PC-9 (cell line): ENCODE measurements at regions not wholly inside any gene's neighbourhood (a gene's known extent, or its start where the extent isn't known, plus 50 kb on each side); places are given as distances from the start of the nearest gene placed in this dataset.
"Not testable (repeated sequence)": the region's sequence is repeated elsewhere in the genome, so short reads cannot be mapped to it uniquely, and the experiment has no call there.

Source experiments
- BruUV-seq: library from RNA; stranded (reverse); fragments of 400-500 nt; replicated peaks from 2 replicates; lab custom pipeline; 2021; lab: Mats Ljungman, UMichigan
- CTCF ChIA-PET: fragments of 300-600 bp; sonication (Branson Sonifier 250); formaldehyde crosslinking; loops from one replicate; lab custom pipeline; 2022; ENCODE audit warnings: antibody characterized with exemption; lab: Charles Lee
- POLR2A ChIA-PET: fragments of 300-600 bp; sonication (Branson Sonifier 250); formaldehyde crosslinking; loops from one replicate; lab custom pipeline; 2022; ENCODE audit warnings: antibody characterized with exemption; ENCODE audit not compliant: unreplicated experiment; lab: Charles Lee
- DNase-seq, 2 experiments: peaks; one replicate each; pipeline versions ENCODE4 v3.0.0 to v3.0.0-alpha.2; 2015 to 2022; ENCODE audit warnings: mixed read lengths in 1 of 2
- H2AFZ ChIP-seq: fragments of 200-600 bp; sonication (generic); 2 replicates; pipeline ENCODE4 v1.8.1; 2017; ENCODE audit warnings: antibody characterized with exemption
- H3F3A ChIP-seq: fragments of 200-600 bp; sonication (generic); 2 replicates; pipeline ENCODE4 v1.8.1; 2017; ENCODE audit warnings: antibody characterized with exemption, mild to moderate bottlenecking, low read depth; ENCODE audit not compliant: insufficient read depth
- H3K27ac ChIP-seq: fragments of 200-600 bp; sonication (generic); 2 replicates; pipeline ENCODE4 v1.6.1; 2016; ENCODE audit warnings: mixed run types
- H3K27me3 ChIP-seq: fragments of 200-600 bp; sonication (generic); 2 replicates; pipeline ENCODE4 v1.6.1; 2016; ENCODE audit warnings: low read depth, mixed run types; ENCODE audit not compliant: insufficient read depth
- H3K36me3 ChIP-seq: fragments of 200-600 bp; sonication (generic); 2 replicates; pipeline ENCODE4 v1.6.1; 2016; ENCODE audit warnings: low read depth, mixed run types
- H3K4me1 ChIP-seq: fragments of 200-600 bp; sonication (generic); replicated peaks from 2 replicates; pipeline ENCODE4 v1.6.1; 2016; ENCODE audit warnings: mixed run types; ENCODE audit not compliant: insufficient read depth
- H3K4me2 ChIP-seq: fragments of 200-600 bp; sonication (generic); 2 replicates; pipeline ENCODE4 v1.6.1; 2017; ENCODE audit warnings: mixed run types
- H3K4me3 ChIP-seq: fragments of 200-600 bp; sonication (generic); 2 replicates; pipeline ENCODE4 v1.6.1; 2016; ENCODE audit warnings: mixed run types
- H3K79me2 ChIP-seq: fragments of 200-600 bp; sonication (generic); 2 replicates; pipeline ENCODE4 v1.6.1; 2017; ENCODE audit warnings: low read depth, mixed run types
- H3K9me2 ChIP-seq: fragments of 200-600 bp; sonication (generic); 2 replicates; pipeline ENCODE4 v1.8.1; 2017; ENCODE audit warnings: mild to moderate bottlenecking; ENCODE audit not compliant: insufficient read depth
- H3K9me3 ChIP-seq: fragments of 200-600 bp; sonication (generic); 2 replicates; pipeline ENCODE4 v1.8.1; 2016; ENCODE audit warnings: low read depth; ENCODE audit not compliant: insufficient read depth
- H4K20me1 ChIP-seq: fragments of 200-600 bp; sonication (generic); 2 replicates; pipeline ENCODE4 v1.8.1; 2017; ENCODE audit not compliant: insufficient read depth
- EZH2 ChIP-seq: fragments of 200-600 bp; sonication (generic); IDR thresholded peaks from 2 replicates; pipeline ENCODE4 v1.8.0; 2017; ENCODE audit warnings: antibody characterized with exemption, low read depth
- intact Hi-C: fragments of 100-400 bp; cut with micrococcal nuclease; formaldehyde crosslinking; loops from one replicate; pipeline ENCODE4 v1.10.0; 2022; ENCODE audit not compliant: unreplicated experiment
- TF ChIP-seq, protein P1 (sequence below): fragments of 200-600 bp; sonication (generic); conservative IDR thresholded peaks from 2 replicates; pipeline ENCODE4 v1.6.1; 2017; ENCODE audit warnings: mixed run types, antibody characterized with exemption, mild to moderate bottlenecking, moderate library complexity

DNA sequence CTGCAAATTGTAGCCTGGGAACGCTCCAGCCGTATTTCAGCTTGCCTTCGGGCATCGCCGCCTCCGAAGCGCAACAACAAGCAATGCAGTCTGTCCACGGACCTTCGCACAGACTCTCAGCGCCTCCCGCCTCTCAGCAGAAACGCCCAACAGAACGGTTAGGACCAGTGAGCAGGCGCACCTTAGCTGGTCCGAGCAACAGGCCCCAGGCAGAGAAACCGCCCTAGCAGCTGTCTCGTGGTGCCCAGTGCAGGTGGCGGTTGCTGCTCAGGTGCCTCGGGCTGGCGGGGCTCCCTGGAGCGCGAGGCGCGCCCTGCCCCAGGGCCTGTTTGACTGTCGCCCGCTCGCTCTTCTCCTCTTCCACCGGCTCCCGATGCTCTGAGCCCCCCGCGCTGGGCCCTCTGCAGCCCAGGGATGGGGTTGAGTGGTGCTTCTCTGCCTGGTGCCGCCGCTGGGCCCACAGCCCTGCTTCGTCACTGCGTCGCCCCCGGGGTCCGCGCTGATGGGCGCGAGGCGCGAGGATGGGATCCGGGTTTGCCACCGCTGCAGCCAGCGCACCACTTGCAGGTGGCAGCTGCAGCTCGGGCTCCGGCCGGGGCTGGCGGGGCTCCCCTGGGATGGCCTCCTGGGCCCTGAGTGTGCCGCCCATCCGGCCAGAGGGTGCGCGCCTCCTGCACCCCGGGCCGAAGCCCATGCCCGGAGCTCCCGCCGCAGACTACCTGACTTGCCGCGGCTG is 268.4 kb upstream of the FRG2C start:
- H3K27me3 ChIP-seq, result peaks cover 31% of the 10 kb centered on the region; the same call in 1 of the 2 replicates
- no peaks in the 10 kb centered on the region for H3K9me3 ChIP-seq
- intact Hi-C loops, result no loop called here
- no peaks in the 10 kb centered on the region for H3K9me2 ChIP-seq
- H3K4me3 ChIP-seq, result no peak overlapping the region
- ChIA-PET CTCF (no interaction called here), POLR2A (no interaction called here)
- no peak for DNase-seq
- no peak overlapping the region for H3K27ac ChIP-seq
- H3K36me3 ChIP-seq, result no peaks in the 10 kb centered on the region
- no TSS peak for BruUV-seq
- H4K20me1 ChIP-seq, result no peaks in the 10 kb centered on the region
- H3F3A ChIP-seq, result no peaks in the 10 kb centered on the region
- no peak overlapping the region for H2AFZ ChIP-seq
- TF ChIP-seq EZH2, result no peak
- TF ChIP-seq, protein P1, sequence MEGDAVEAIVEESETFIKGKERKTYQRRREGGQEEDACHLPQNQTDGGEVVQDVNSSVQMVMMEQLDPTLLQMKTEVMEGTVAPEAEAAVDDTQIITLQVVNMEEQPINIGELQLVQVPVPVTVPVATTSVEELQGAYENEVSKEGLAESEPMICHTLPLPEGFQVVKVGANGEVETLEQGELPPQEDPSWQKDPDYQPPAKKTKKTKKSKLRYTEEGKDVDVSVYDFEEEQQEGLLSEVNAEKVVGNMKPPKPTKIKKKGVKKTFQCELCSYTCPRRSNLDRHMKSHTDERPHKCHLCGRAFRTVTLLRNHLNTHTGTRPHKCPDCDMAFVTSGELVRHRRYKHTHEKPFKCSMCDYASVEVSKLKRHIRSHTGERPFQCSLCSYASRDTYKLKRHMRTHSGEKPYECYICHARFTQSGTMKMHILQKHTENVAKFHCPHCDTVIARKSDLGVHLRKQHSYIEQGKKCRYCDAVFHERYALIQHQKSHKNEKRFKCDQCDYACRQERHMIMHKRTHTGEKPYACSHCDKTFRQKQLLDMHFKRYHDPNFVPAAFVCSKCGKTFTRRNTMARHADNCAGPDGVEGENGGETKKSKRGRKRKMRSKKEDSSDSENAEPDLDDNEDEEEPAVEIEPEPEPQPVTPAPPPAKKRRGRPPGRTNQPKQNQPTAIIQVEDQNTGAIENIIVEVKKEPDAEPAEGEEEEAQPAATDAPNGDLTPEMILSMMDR, result no peak
- H3K4me2 ChIP-seq, result no peak overlapping the region
- H3K4me1 ChIP-seq, result no peaks in the 10 kb centered on the region
- H3K79me2 ChIP-seq, result no peaks in the 10 kb centered on the region

DNA sequence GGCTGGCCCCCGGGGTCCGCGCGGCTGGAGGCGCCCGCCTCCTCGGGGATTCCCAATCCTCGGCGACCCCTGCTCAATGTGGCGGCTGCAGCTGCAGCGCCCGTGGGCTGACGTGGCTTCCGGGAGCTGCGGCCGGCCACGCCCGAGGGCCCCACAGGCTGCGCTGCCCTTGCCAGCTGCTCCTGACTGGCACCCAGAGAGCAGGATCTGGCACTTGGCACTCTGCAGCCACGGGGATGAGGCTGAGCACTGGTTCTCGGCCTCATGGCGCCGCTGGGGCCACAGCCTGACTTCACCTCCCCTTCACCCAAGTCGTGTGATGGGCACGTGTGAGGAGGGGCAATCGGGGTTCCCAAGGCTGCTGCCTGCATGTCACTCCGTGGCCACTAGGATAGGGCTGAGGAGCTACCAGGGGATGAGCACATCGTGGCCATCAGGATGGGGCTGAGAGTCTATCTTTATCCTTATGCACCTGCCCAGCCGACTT is 267.8 kb upstream of the FRG2C start:
- TF ChIP-seq, protein P1, result no peak
- no peak for TF ChIP-seq EZH2
- Histone ChIP-seq H4K20me1 (no peaks in the 10 kb centered on the region), H3F3A (no peaks in the 10 kb centered on the region), H3K4me1 (no peaks in the 10 kb centered on the region), H3K79me2 (no peaks in the 10 kb centered on the region), H3K9me2 (no peaks in the 10 kb centered on the region), H3K4me3 (no peak overlapping the region), H3K27me3 (peaks cover 36% of the 10 kb centered on the region; the same call in 1 of the 2 replicates), H3K27ac (no peak overlapping the region), H3K9me3 (no peaks in the 10 kb centered on the region), H3K4me2 (no peak overlapping the region), H2AFZ (no peak overlapping the region), H3K36me3 (no peaks in the 10 kb centered on the region)
- no TSS peak for BruUV-seq
- CTCF ChIA-PET, result no interaction called here
- POLR2A ChIA-PET, result no interaction called here
- intact Hi-C loops, result no loop called here
- DNase-seq, result no peak

DNA sequence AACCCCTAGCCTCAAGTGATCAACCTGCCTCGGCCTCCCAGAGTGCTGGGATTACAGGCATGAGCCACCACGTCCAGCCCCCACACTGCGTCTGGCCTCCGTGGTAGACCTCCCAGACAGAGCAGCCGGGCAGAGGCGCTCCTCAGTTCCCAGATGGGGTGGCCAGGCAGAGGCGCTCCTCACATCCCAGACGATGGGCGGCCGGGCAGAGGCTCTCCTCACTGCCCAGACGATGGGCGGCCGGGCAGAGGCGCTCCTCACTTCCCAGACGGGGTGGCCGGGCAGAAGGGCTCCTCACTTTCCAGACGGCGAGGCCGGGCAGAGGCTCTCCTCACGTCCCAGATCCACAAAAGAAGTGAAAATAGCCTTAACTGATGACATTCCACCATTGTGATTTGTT is 266.6 kb upstream of the FRG2C start:
- H4K20me1 ChIP-seq, H3K4me3 ChIP-seq, H3K9me2 ChIP-seq, CTCF ChIA-PET, H3K4me1 ChIP-seq, H3K36me3 ChIP-seq, H3F3A ChIP-seq, H2AFZ ChIP-seq, H3K9me3 ChIP-seq, intact Hi-C loops, H3K4me2 ChIP-seq, H3K79me2 ChIP-seq, BruUV-seq, DNase-seq, POLR2A ChIA-PET, H3K27ac ChIP-seq: not testable (repeated sequence)
- peaks cover 33% of the 10 kb centered on the region; the same call in 1 of the 2 replicates for H3K27me3 ChIP-seq
